GM12892 (cell line): ENCODE measurements at regions not wholly inside any gene's neighbourhood (a gene's known extent, or its start where the extent isn't known, plus 50 kb on each side); places are given as distances from the start of the nearest gene placed in this dataset.

Experiments used
- DNase-seq: peaks from one replicate; pipeline ENCODE4 v3.0.0; 2011; ENCODE audit not compliant: insufficient read length
- FAIRE-seq: peaks from 2 replicates; lab custom pipeline; 2011; peaks lifted over from hg19 to GRCh38; lab: Jason Lieb, UNC
- POLR2A ChIP-seq: IDR thresholded peaks from 2 replicates; pipeline ENCODE4 v1.6.1; 2011; ENCODE audit warnings: low read depth, low read length, control low read depth
- POLR2AphosphoS5 ChIP-seq: IDR thresholded peaks from 2 replicates; pipeline ENCODE4 v1.6.1; 2011; ENCODE audit warnings: low read depth, low read length, control low read depth
- TAF1 ChIP-seq: IDR thresholded peaks from 2 replicates; pipeline ENCODE4 v1.6.1; 2011; ENCODE audit warnings: low read depth, mild to moderate bottlenecking, control low read depth, low read length, borderline replicate concordance

DNA sequence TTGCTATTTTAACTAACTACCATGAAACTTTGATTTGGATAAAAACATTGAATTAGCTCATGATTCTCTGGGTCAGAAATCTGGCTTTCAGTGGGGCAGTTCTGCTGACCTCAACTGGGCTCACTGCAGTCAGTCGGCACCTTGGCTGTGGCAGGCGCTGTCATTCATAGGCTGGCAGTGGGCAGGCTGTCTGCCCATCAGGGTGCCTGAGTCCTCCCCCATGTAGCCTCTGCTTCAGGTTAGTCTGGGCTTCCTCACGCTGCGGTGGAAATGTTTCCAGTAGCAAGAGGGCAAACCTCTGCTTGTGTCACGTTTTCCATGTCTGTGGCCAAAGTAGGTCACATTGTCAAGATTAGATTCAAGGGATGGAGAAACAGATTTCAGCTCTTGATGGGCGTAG is 251.0 kb upstream of the TCF21 start:
- no peak for FAIRE-seq
- no peak for DNase-seq
- TF ChIP-seq POLR2A, result no peak
- TF ChIP-seq POLR2AphosphoS5, result no peak
- TF ChIP-seq TAF1, result no peak

DNA sequence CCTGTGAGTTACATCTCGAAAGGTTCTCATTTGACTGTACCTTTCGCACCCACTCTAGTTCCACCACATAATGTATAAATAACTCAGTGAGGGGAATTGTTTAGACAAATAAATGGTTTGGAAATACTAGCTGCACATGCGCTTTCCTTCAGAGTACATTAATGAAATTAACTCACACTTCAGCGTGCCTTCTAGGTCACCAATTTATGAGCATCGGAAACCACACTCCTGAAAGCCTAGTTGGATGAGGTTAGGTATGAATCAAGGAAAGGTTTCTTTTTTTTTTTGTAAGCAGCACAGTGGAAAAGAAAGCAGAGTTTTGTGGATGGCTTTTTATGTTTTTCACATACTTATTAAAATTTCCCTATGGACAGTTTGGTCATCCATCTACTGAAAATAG is 247.8 kb upstream of the TCF21 start:
- TF ChIP-seq POLR2AphosphoS5 (no peak), TAF1 (no peak), POLR2A (no peak)
- DNase-seq, result no peak
- no peak for FAIRE-seq

DNA sequence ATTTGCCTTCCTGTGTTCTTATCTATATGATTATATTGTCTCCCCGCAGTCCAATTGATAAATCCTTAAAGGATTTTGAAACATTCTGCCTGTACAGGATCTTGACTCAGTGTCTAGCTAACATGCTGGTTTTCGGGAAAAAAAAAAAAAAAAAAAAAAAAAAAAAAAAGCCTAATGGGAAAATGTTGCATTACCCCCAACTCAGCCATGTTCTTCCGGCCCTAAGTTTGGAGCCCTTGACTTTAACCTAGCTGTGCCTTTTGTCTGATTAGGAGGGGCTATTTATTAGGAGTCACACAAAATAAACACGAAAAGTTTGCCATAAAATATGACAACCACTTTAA is 244.4 kb upstream of the TCF21 start:
- no peak for DNase-seq
- no peak for FAIRE-seq

DNA sequence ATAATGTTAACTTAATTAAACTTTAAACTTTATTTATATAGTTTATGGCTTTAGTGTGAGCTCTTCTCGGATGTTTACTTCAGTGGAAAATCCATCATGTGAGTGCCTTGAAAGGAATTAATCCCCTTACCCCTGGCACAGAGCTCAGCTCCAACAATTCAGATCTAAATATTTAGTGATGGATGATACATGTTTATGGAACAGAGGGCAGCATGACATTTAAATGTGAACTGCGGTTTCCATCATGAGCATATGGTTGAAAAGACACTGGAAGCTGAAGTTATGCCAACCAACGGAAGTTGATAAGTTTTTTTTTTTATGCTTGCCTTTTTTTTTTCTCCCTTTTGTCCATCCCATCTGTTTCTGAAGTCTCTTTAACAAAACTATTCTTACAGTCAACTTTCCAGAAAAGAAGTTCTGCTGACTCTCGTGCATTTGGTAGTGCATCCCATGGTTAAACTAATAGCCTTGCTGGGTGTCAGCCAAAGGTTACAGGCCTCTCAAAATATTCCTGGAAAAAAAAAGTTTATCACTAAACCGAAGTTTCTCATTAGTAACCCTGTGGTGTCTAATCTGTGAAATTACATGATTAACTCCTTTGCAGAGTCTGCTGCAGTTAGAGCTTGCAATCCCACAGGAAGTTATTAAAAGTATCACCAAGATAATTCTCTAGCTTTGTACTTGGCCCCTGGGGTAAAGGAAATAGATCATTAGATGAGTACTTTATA is 243.9 kb upstream of the TCF21 start:
- FAIRE-seq (no peak), DNase-seq (no peak)
- TF ChIP-seq POLR2AphosphoS5 (no peak), POLR2A (no peak), TAF1 (no peak)

More for the DNA sequence above, 244.4 kb upstream of the TCF21 start:
- no peak for TF ChIP-seq TAF1
- TF ChIP-seq POLR2A, result no peak
- no peak for TF ChIP-seq POLR2AphosphoS5

DNA sequence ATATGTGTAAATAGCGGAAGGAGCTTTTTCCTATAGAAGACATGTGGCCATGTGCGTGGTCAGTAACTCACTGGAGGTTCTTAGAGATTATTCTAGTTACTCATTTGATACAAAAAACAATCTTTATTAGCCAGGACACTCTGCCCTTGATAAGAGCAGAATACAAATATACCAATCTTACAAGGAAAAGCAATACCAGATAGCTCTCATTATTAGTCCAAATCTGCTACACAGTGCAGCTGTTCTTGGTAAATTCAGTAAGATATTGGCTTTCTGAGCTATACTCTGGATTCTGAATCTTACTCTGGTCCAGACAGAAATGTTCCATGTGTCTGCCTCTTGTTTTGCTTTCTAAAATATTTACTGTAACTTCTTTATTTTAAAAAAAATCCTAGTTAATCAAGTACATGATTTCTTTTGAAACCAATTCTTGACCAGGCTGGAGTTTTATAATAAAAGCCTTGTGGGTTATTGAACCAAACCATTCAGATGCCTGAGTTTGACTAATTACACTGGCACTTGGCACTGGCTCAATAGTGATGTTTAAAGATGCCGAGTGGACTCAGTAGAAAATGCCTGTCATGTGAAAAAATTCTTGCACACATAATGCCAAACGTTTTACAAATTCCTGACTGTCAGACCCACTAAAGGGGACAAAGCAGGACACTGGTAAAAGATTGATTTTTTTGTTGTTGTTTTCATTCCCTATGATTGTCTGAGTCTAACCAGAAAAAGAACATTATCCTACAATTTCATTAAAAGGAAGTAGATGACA is 242.8 kb upstream of the TCF21 start:
- no peak for DNase-seq
- no peak for FAIRE-seq
- no peak for TF ChIP-seq TAF1
- no peak for TF ChIP-seq POLR2AphosphoS5

DNA sequence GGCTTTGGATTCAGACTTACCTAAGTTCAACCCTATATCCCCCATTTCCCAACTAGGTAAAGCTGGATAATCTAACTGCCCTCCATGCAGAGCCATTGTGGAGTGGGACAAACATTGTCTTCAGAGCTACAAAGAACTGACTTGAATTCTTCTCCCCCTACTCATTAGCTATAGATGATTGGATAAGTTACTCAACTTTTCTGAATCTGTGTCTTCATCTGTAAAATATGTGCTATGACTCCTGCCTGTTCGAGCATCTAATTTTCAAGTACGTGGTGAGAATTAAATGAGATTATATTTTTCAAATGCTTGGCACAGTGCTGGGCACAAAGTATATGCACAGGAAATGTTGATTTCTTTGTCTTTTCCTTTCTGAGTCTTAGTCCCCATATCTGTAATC is 240.3 kb upstream of the TCF21 start:
- FAIRE-seq, result no peak
- DNase-seq, result no peak
- no peak for TF ChIP-seq TAF1
- TF ChIP-seq POLR2A, result no peak
- no peak for TF ChIP-seq POLR2AphosphoS5

DNA sequence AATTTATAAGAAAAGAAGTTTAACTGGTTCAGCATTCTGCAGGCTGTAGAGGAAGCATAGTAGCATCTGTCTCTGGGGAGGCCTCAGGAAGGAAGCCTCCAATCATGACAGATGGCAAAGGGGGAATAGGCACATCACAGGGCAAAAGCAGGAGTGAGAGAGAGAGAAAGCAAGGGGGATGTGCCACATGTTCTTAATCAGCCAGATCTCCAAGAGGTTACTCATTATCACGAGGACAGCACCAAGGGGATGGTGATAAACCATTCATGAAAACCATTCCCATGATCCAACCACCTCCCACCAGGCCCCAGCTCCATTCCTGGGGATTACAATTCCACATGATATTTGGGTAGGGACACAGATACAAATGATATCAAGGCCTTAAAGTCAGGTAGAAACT is 217.5 kb upstream of the TCF21 start:
- TF ChIP-seq POLR2A (no peak), TAF1 (no peak), POLR2AphosphoS5 (no peak)
- DNase-seq (no peak), FAIRE-seq (no peak)

DNA sequence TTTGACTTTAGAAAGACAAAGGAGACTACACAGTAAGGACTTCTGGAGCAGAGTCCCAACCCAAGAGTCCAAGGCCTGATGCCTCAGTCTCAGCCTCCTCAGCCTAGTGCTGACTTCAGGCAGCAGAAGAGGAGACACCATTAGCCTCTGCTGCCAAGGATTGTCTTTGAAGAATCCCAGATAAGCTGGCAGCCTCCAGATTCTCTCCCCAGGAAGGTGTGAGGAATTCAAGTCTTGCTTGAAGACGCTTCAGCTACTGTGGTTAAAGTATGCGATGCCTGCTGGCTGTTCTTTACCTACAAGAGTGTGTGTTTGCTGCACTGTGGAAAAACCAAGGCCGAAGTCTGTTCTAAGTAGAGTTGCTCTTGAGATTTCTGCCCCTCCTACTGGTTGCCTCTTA is 215.9 kb upstream of the TCF21 start:
- DNase-seq (no peak), FAIRE-seq (no peak)
- TF ChIP-seq POLR2A (no peak), TAF1 (no peak), POLR2AphosphoS5 (no peak)

DNA sequence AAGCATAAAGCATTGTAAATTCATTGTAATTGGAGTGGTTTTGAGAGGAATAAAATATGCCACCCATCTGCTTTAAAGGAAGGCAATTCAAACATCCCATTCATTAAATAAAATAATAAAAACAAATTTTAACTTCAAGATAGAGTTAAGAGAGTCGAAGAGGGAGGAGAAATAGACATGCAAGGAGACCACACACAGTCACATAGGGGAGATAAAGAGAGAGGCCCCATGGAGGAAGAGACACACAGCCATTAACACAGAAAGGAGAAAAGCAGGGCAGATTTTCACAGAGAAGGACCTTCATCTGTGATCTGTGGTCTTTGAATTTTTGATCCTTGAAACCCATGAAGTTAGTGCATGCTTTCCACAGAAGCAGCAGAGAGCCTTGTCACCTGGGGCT is 214.3 kb upstream of the TCF21 start:
- FAIRE-seq (no peak), DNase-seq (no peak)
- TF ChIP-seq POLR2AphosphoS5 (no peak), POLR2A (no peak), TAF1 (no peak)

DNA sequence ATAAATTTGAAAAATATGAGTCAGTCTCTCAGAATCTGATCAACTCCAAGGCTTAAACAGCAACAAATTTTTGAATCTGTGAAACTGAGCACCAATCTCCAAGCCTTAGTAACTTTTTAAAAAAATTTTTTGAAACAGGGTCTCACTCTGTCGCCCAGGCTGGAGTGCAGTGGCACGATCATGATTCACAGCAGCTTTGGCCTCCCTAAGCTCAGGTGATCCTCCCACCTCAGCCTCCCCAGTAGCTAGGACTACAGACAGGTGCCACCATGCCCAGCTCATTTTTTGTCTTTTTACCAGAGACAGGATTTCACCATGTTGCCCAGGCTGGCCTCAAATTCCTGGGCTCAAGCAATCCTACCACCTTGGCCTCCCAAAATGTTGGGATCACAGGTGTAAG is 207.9 kb upstream of the TCF21 start:
- no peak for DNase-seq
- no peak for FAIRE-seq
- TF ChIP-seq POLR2AphosphoS5 (no peak), POLR2A (no peak), TAF1 (no peak)

DNA sequence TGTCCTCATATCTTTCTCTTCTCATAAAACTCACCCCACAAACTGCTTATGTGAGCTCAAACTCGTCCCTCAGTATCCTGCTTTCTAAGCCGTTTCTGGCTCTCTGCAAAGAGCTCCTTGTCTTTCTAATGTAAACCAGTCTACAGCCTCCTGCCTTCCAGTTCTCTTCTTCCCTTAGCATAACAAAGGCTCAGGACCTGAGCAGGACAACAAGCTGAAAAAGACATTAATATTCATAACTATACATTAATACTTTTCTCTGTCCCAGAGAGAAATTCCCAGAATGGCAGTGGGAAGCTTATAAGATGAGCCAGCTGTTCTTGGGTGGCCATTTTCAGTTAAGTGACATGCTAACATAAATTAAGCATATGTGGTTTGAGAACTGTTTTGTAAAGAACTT is 207.0 kb upstream of the TCF21 start:
- no peak for TF ChIP-seq POLR2AphosphoS5
- TF ChIP-seq TAF1, result no peak
- no peak for TF ChIP-seq POLR2A
- FAIRE-seq, result no peak
- no peak for DNase-seq

DNA sequence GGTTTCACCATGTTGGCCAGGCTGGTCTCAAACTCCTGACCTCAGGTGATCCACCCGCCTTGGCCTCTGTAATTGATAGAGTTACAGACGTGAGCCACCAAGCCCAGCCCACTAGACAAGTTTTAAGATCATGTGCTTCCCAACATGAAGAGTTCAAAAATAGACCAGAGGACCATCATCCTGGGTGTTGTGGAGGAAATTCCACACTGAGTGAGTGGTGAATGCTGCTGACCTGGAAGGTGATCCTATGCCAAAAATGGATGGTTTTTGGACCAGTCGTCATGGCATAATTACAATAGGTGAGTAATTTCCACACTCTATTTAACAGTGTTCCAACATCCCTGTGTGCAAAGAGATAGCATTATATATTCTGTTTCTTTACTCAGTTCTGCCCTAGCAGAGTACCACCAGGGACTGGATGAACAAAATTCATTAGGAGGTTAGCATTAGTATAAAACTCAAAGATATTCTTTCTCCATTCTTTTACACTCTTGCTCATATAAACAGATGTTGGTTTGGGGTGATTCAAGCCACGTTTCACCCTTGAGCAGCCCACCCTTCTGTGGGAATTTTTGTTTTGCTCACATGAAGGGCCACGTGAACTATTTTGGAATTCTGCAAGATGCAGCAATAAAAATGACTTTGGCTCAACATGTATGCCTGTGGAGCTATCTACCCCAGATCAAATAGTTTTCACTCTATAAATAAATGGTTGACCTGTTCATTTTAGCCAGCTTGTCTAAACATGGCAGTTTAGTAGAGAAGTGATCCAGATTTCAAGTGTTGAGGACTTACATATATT is 206.2 kb upstream of the TCF21 start:
- DNase-seq, result no peak
- no peak for FAIRE-seq
- TF ChIP-seq POLR2AphosphoS5 (no peak), POLR2A (no peak), TAF1 (no peak)

DNA sequence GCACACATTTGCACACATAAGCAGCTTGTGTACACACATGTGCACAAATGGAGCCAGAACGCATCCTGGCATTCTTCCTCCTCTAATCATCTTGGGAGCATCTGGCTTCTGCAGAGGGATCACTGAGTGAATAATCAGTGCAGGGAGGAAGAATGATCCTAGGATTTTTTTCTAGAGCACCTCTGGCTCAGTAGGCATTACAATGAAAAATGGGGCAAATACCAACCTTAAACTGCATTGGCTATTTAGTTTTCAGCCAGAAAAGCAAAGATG is 205.7 kb upstream of the TCF21 start:
- FAIRE-seq, result no peak
- TF ChIP-seq POLR2AphosphoS5, result no peak
- no peak for TF ChIP-seq POLR2A
- TF ChIP-seq TAF1, result no peak
- DNase-seq, result no peak
